ENCODE measurements at regions not wholly inside any gene's neighbourhood (a gene's known extent, or its start where the extent isn't known, plus 50 kb on each side); places are given as distances from the start of the nearest gene placed in this dataset.

GRCh38 chr18:47409519-47409918 lies 158.1 kb upstream of the SKOR2 start:
- CTCF ChIA-PET (ENCODE audit: low intra/inter-chr PET ratio, low total read pairs): no interaction called here
- no peak for FAIRE-seq
- TF ChIP-seq ARHGAP35 (CRISPR knock-in tag; IDR thresholded peaks at IDR 0.05; ENCODE audit: borderline replicate concordance) (no peak), HNRNPUL1 (IDR thresholded peaks at IDR 0.05; ENCODE audit: low read depth, low read length) (no peak)
- no peak for DNase-seq (ENCODE audit: low spot score)
- H3K4me3 ChIP-seq (replicated peaks in 1 of 3; ENCODE audit: insufficient read depth in 1 of 3, low read depth in 2 of 3, low read length in 3 of 3): no peak overlapping the region
- no peaks in the 10 kb centered on the region for H3K79me2 ChIP-seq (ENCODE audit: insufficient read depth, low read length)
- no peaks in the 10 kb centered on the region for H4K20me1 ChIP-seq (ENCODE audit: insufficient read depth, low read length)
- no peak overlapping the region for H2AFZ ChIP-seq (ENCODE audit: low read length)
- in situ Hi-C loops (cut with HindIII; ENCODE audit: extremely low pct_ligation_motif_present, low pct_unique_long_range_greater_than_20kb) (no loop called here), intact Hi-C loops (cut with micrococcal nuclease; ENCODE audit: unreplicated experiment) (no loop called here)
- no peaks in the 10 kb centered on the region for H3K36me3 ChIP-seq (replicated peaks in 1 of 2; ENCODE audit: control insufficient read depth in 1 of 2, insufficient read depth in 2 of 2, low read length in 2 of 2)
- no peaks in the 10 kb centered on the region for H3K4me1 ChIP-seq (ENCODE audit: insufficient read depth, low read length)
- no peak overlapping the region for H3K9ac ChIP-seq (ENCODE audit: insufficient read depth, low read depth, low read length)
- H3K27me3 ChIP-seq (ENCODE audit: control insufficient read depth in 1 of 2, insufficient read depth in 2 of 2, low read length in 2 of 2): peaks cover 0 to 5% of the 10 kb centered on the region in 2 experiments; a peak in 1 of 5 replicates
- H3K4me2 ChIP-seq (ENCODE audit: low read depth, low read length): no peak overlapping the region
- no peaks in the 10 kb centered on the region for H3K9me3 ChIP-seq (ENCODE audit: low read length)
- POLR2A ChIA-PET: no interaction called here
- no peak overlapping the region for H3K27ac ChIP-seq (ENCODE audit: extremely low read length, insufficient read depth, low read length)
- WGBS (ENCODE audit: low lambda C conversion rate): 15% methylated on average over 7 of the region's 7 CpGs
- BruUV-seq (replicated peaks): no TSS peak
- ATAC-seq: no peak

- POLR2A ChIA-PET: no interaction called here
- Histone ChIP-seq H3K4me3 (replicated peaks in 1 of 3; ENCODE audit: insufficient read depth in 1 of 3, low read depth in 2 of 3, low read length in 3 of 3) (no peak overlapping the region), H2AFZ (ENCODE audit: low read length) (no peak overlapping the region), H3K4me2 (ENCODE audit: low read depth, low read length) (no peak overlapping the region), H3K36me3 (replicated peaks in 1 of 2; ENCODE audit: control insufficient read depth in 1 of 2, insufficient read depth in 2 of 2, low read length in 2 of 2) (no peaks in the 10 kb centered on the region), H3K9ac (ENCODE audit: insufficient read depth, low read depth, low read length) (no peak overlapping the region), H3K27ac (ENCODE audit: extremely low read length, insufficient read depth, low read length) (no peak overlapping the region), H3K9me3 (ENCODE audit: low read length) (no peaks in the 10 kb centered on the region), H4K20me1 (ENCODE audit: insufficient read depth, low read length) (no peaks in the 10 kb centered on the region), H3K4me1 (ENCODE audit: insufficient read depth, low read length) (no peaks in the 10 kb centered on the region), H3K79me2 (ENCODE audit: insufficient read depth, low read length) (no peaks in the 10 kb centered on the region), H3K27me3 (ENCODE audit: control insufficient read depth in 1 of 2, insufficient read depth in 2 of 2, low read length in 2 of 2) (no peaks in the 10 kb centered on the region; a peak in 1 of 5 replicates)
- intact Hi-C loops (cut with micrococcal nuclease; ENCODE audit: unreplicated experiment): no loop called here
- in situ Hi-C loops (cut with HindIII; ENCODE audit: extremely low pct_ligation_motif_present, low pct_unique_long_range_greater_than_20kb): no loop called here
- WGBS (ENCODE audit: low lambda C conversion rate): 0% methylated on average over 2 of the region's 2 CpGs
- CTCF ChIA-PET (ENCODE audit: low intra/inter-chr PET ratio, low total read pairs): no interaction called here
- no TSS peak for BruUV-seq (replicated peaks)
- no peak for FAIRE-seq
- no peak for DNase-seq (ENCODE audit: low spot score)
- no peak for ATAC-seq
- TF ChIP-seq ERF (CRISPR knock-in tag; IDR thresholded peaks at IDR 0.05): no peak
- TF ChIP-seq NONO (IDR thresholded peaks at IDR 0.05): no peak
- TF ChIP-seq NONO (CRISPR knock-in tag; conservative IDR thresholded peaks at IDR 0.05): no peak
- no peak for TF ChIP-seq ZBTB39 (CRISPR knock-in tag; IDR thresholded peaks at IDR 0.05)
- TF ChIP-seq MTF1 (CRISPR knock-in tag; IDR thresholded peaks at IDR 0.05): no peak
- no peak for TF ChIP-seq SP1 (IDR thresholded peaks at IDR 0.05)
- TF ChIP-seq SP1 (CRISPR knock-in tag; IDR thresholded peaks at IDR 0.05): no peak
- TF ChIP-seq KLF6 (CRISPR knock-in tag; IDR thresholded peaks at IDR 0.05): no peak
- TF ChIP-seq GABPB1 (CRISPR knock-in tag; IDR thresholded peaks at IDR 0.05): no peak
- TF ChIP-seq ZNF264 (CRISPR knock-in tag; IDR thresholded peaks at IDR 0.05): no peak
- TF ChIP-seq PRPF4 (IDR thresholded peaks at IDR 0.05; ENCODE audit: low read depth, low read length, poor library complexity, severe bottlenecking): no peak
- no peak for TF ChIP-seq CENPBD1 (CRISPR knock-in tag; IDR thresholded peaks at IDR 0.05; ENCODE audit: borderline replicate concordance, low read depth)
- no peak for TF ChIP-seq ZNF564 (CRISPR knock-in tag; IDR thresholded peaks at IDR 0.05)
- TF ChIP-seq SALL1 (CRISPR knock-in tag; IDR thresholded peaks at IDR 0.05): no peak
- TF ChIP-seq ELF4 (CRISPR knock-in tag; IDR thresholded peaks at IDR 0.05; ENCODE audit: borderline replicate concordance): no peak
- no peak for TF ChIP-seq SOX13 (IDR thresholded peaks at IDR 0.05)
- TF ChIP-seq SOX13 (CRISPR knock-in tag; conservative IDR thresholded peaks at IDR 0.05 in 1 of 2, IDR thresholded peaks at IDR 0.05 in 1 of 2): no peak
Observed at GRCh38 chr18:47407736-47408135, 156.3 kb upstream of the SKOR2 start.
